ENCODE measurements at regions not wholly inside any gene's neighbourhood (a gene's known extent, or its start where the extent isn't known, plus 50 kb on each side); places are given as distances from the start of the nearest gene placed in this dataset.

DNA sequence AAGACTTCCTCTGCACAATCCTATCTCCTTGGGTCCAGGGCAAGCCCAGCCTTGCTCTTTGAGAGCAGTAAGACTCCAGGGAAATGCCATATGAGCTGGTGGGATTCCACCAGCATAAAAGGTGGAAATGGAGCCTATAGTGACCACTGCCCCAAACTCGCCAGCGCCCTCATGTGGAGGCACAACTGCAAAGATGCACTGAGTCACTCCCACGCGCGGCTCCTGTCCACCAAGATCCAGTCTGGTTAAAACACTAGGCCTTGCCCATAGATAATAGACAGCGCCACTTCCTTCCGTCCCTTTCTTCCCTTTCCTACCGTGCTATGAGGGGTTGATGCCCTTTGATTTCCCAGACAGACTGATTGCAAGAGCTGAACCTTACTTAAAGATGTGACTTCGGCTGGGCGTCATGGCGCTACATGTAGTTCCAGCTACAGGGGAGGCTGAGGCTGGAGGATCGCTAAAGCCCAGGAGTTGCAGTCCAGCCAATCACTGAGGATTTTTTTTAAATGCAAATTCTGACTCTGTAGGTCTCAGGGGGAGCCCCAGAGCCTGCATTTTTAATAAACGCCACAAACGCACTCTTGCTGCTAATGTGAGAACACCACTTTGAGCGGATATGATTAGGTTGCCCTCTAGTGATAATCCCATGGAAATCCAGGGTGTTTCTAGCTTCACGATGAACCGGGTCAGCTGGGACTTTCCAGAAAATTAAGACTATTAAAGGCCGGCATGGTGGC lies 136.5 kb downstream of the EPC1 start (continued):
- TF ChIP-seq, protein P1, sequence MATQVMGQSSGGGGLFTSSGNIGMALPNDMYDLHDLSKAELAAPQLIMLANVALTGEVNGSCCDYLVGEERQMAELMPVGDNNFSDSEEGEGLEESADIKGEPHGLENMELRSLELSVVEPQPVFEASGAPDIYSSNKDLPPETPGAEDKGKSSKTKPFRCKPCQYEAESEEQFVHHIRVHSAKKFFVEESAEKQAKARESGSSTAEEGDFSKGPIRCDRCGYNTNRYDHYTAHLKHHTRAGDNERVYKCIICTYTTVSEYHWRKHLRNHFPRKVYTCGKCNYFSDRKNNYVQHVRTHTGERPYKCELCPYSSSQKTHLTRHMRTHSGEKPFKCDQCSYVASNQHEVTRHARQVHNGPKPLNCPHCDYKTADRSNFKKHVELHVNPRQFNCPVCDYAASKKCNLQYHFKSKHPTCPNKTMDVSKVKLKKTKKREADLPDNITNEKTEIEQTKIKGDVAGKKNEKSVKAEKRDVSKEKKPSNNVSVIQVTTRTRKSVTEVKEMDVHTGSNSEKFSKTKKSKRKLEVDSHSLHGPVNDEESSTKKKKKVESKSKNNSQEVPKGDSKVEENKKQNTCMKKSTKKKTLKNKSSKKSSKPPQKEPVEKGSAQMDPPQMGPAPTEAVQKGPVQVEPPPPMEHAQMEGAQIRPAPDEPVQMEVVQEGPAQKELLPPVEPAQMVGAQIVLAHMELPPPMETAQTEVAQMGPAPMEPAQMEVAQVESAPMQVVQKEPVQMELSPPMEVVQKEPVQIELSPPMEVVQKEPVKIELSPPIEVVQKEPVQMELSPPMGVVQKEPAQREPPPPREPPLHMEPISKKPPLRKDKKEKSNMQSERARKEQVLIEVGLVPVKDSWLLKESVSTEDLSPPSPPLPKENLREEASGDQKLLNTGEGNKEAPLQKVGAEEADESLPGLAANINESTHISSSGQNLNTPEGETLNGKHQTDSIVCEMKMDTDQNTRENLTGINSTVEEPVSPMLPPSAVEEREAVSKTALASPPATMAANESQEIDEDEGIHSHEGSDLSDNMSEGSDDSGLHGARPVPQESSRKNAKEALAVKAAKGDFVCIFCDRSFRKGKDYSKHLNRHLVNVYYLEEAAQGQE (IDR thresholded peaks at IDR 0.05; ENCODE audit: borderline replicate concordance), result peak; percentile 4; the same call in 1 of the 2 replicates
- TF ChIP-seq, protein P1 (CRISPR knock-in tag; IDR thresholded peaks at IDR 0.05; ENCODE audit: low read depth), result no peak
- TF ChIP-seq, protein P2, sequence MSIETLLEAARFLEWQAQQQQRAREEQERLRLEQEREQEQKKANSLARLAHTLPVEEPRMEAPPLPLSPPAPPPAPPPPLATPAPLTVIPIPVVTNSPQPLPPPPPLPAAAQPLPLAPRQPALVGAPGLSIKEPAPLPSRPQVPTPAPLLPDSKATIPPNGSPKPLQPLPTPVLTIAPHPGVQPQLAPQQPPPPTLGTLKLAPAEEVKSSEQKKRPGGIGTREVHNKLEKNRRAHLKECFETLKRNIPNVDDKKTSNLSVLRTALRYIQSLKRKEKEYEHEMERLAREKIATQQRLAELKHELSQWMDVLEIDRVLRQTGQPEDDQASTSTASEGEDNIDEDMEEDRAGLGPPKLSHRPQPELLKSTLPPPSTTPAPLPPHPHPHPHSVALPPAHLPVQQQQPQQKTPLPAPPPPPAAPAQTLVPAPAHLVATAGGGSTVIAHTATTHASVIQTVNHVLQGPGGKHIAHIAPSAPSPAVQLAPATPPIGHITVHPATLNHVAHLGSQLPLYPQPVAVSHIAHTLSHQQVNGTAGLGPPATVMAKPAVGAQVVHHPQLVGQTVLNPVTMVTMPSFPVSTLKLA (conservative IDR thresholded peaks at IDR 0.05), result peak in 1 of 2 experiments; percentile 10; a peak in 1 of 4 replicates
- no peak for TF ChIP-seq PHTF2 (CRISPR knock-in tag; IDR thresholded peaks at IDR 0.05)
- no peak for TF ChIP-seq ZNF282 (CRISPR knock-in tag; IDR thresholded peaks at IDR 0.05)
- TF ChIP-seq, protein P3, sequence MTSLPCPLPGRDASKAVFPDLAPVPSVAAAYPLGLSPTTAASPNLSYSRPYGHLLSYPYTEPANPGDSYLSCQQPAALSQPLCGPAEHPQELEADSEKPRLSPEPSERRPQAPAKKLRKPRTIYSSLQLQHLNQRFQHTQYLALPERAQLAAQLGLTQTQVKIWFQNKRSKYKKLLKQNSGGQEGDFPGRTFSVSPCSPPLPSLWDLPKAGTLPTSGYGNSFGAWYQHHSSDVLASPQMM (CRISPR knock-in tag; IDR thresholded peaks at IDR 0.05), result no peak
- TF ChIP-seq, protein P4, sequence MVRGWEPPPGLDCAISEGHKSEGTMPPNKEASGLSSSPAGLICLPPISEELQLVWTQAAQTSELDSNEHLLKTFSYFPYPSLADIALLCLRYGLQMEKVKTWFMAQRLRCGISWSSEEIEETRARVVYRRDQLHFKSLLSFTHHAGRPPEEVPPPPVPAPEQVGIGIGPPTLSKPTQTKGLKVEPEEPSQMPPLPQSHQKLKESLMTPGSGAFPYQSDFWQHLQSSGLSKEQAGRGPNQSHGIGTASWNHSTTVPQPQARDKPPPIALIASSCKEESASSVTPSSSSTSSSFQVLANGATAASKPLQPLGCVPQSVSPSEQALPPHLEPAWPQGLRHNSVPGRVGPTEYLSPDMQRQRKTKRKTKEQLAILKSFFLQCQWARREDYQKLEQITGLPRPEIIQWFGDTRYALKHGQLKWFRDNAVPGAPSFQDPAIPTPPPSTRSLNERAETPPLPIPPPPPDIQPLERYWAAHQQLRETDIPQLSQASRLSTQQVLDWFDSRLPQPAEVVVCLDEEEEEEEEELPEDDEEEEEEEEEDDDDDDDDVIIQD (CRISPR knock-in tag; IDR thresholded peaks at IDR 0.05), result no peak
- no peak for TF ChIP-seq RUNX1 (IDR thresholded peaks at IDR 0.05; ENCODE audit: low read depth)
- no peak for TF ChIP-seq POLR2AphosphoS2 (IDR thresholded peaks at IDR 0.05; ENCODE audit: low read length)
- no peak for TF ChIP-seq GABPB1 (CRISPR knock-in tag; IDR thresholded peaks at IDR 0.05)
- no peak for TF ChIP-seq SMARCA5 (IDR thresholded peaks at IDR 0.05)
- 0 out of 2 replicates have a peak, but pooled peaks have one; percentile 23 for TF ChIP-seq ETV1 (tag; conservative IDR thresholded peaks at IDR 0.05; ENCODE audit: low read depth)
- TF ChIP-seq, protein P5, sequence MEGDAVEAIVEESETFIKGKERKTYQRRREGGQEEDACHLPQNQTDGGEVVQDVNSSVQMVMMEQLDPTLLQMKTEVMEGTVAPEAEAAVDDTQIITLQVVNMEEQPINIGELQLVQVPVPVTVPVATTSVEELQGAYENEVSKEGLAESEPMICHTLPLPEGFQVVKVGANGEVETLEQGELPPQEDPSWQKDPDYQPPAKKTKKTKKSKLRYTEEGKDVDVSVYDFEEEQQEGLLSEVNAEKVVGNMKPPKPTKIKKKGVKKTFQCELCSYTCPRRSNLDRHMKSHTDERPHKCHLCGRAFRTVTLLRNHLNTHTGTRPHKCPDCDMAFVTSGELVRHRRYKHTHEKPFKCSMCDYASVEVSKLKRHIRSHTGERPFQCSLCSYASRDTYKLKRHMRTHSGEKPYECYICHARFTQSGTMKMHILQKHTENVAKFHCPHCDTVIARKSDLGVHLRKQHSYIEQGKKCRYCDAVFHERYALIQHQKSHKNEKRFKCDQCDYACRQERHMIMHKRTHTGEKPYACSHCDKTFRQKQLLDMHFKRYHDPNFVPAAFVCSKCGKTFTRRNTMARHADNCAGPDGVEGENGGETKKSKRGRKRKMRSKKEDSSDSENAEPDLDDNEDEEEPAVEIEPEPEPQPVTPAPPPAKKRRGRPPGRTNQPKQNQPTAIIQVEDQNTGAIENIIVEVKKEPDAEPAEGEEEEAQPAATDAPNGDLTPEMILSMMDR (IDR thresholded peaks at IDR 0.05 in 2 of 3, conservative IDR thresholded peaks at IDR 0.05 in 1 of 3; ENCODE audit: insufficient read depth in 2 of 3, low read depth in 1 of 3, low read length in 3 of 3), result peak; percentile 49 to 89 (median 74)

Measured in K562 (cell line).